ENCODE measurements at regions not wholly inside any gene's neighbourhood (a gene's known extent, or its start where the extent isn't known, plus 50 kb on each side); places are given as distances from the start of the nearest gene placed in this dataset.

GRCh38 chr3:177787279-177788041 lies 590.2 kb upstream of the TBL1XR1 start:
- no peaks in the 10 kb centered on the region for H3K9me3 ChIP-seq
- no peak overlapping the region for H3K4me3 ChIP-seq
- H3K4me1 ChIP-seq = peaks cover 12 to 14% of the 10 kb centered on the region in 2 donors
- TF ChIP-seq POLR2A (IDR thresholded peaks at IDR 0.05) (no peak), CTCF (IDR thresholded peaks at IDR 0.05 in 4 of 5, conservative IDR thresholded peaks at IDR 0.05 in 1 of 5) (no peak)
- no peak overlapping the region for H3K27ac ChIP-seq
- in situ Hi-C loops (cut with MboI; ENCODE audit: low sequenced_read_pairs in 4 of 4) = loop anchor here in 3 of 4 donors (10.0 to 25.0 kb wide), 2 partner anchors 593 to 750 kb away; partner anchors contain the start of gene TBL1XR1 (in 1 of the 3)
- DNase-seq (no peak), ATAC-seq (no peak)
- no peaks in the 10 kb centered on the region for H3K27me3 ChIP-seq
- intact Hi-C loops (cut with DNase I; ENCODE audit: low total_unique reads) = no loop called here
- no peaks in the 10 kb centered on the region for H3K36me3 ChIP-seq

GRCh38 chr3:177789500-177789899 lies 592.2 kb upstream of the TBL1XR1 start:
- Histone ChIP-seq H3K9me3 (no peaks in the 10 kb centered on the region), H3K4me1 (no peaks in the 10 kb centered on the region), H3K27ac (no peak overlapping the region), H3K4me3 (no peak overlapping the region), H3K36me3 (no peaks in the 10 kb centered on the region), H3K27me3 (no peaks in the 10 kb centered on the region)
- ATAC-seq = no peak
- TF ChIP-seq CTCF (IDR thresholded peaks at IDR 0.05 in 4 of 5, conservative IDR thresholded peaks at IDR 0.05 in 1 of 5) (no peak), POLR2A (IDR thresholded peaks at IDR 0.05) (no peak)
- intact Hi-C loops (cut with DNase I; ENCODE audit: low total_unique reads) (no loop called here), in situ Hi-C loops (cut with MboI; ENCODE audit: low sequenced_read_pairs in 4 of 4) (loop anchor here in 3 of 4 donors (10.0 to 25.0 kb wide), 2 partner anchors 595 to 752 kb away; partner anchors contain the start of gene TBL1XR1 (in 1 of the 3))
- no peak for DNase-seq

GRCh38 chr3:177792311-177793030 lies 595.2 kb upstream of the TBL1XR1 start:
- ATAC-seq (no peak), DNase-seq (no peak)
- Histone ChIP-seq H3K36me3 (no peaks in the 10 kb centered on the region), H3K9me3 (no peaks in the 10 kb centered on the region), H3K27me3 (no peaks in the 10 kb centered on the region), H3K27ac (no peak overlapping the region), H3K4me1 (no peaks in the 10 kb centered on the region), H3K4me3 (no peak overlapping the region)
- TF ChIP-seq CTCF (IDR thresholded peaks at IDR 0.05 in 4 of 5, conservative IDR thresholded peaks at IDR 0.05 in 1 of 5) = no peak
- TF ChIP-seq POLR2A (IDR thresholded peaks at IDR 0.05) = no peak
- intact Hi-C loops (cut with DNase I; ENCODE audit: low total_unique reads) = no loop called here
- in situ Hi-C loops (cut with MboI; ENCODE audit: low sequenced_read_pairs in 4 of 4) = loop anchor here in 2 of 4 donors (25.0 kb wide), 1 partner anchor 755 kb away; no protein-coding TSS in a partner anchor

GRCh38 chr3:177793451-177793850 lies 596.2 kb upstream of the TBL1XR1 start:
- intact Hi-C loops (cut with DNase I; ENCODE audit: low total_unique reads) = no loop called here
- no peaks in the 10 kb centered on the region for H3K36me3 ChIP-seq
- DNase-seq (no peak), ATAC-seq (no peak)
- in situ Hi-C loops (cut with MboI; ENCODE audit: low sequenced_read_pairs in 4 of 4) = loop anchor here in 2 of 4 donors (25.0 kb wide), 1 partner anchor 756 kb away; no protein-coding TSS in a partner anchor
- no peak for TF ChIP-seq CTCF (IDR thresholded peaks at IDR 0.05 in 4 of 5, conservative IDR thresholded peaks at IDR 0.05 in 1 of 5)
- TF ChIP-seq POLR2A (IDR thresholded peaks at IDR 0.05) = no peak
- H3K27ac ChIP-seq = no peak overlapping the region
- H3K9me3 ChIP-seq = no peaks in the 10 kb centered on the region
- H3K4me3 ChIP-seq = no peak overlapping the region
- H3K27me3 ChIP-seq = no peaks in the 10 kb centered on the region
- H3K4me1 ChIP-seq = no peaks in the 10 kb centered on the region
